Stimulated activated naive CD8-positive, alpha-beta T cell treated with anti-CD3 and anti-CD28 coated beads, Interleukin-15, Interleukin-2, amounts not matched to agents 100 ng/mL and 50 ng/mL, for 24 hours (primary cell): ENCODE measurements at regions not wholly inside any gene's neighbourhood (a gene's known extent, or its start where the extent isn't known, plus 50 kb on each side); places are given as distances from the start of the nearest gene placed in this dataset.

ENCODE experiments used
- H3K27ac Mint-ChIP-seq: one replicate; pipeline ENCODE4 v1.8.0; 2021; ENCODE audit warnings: mild to moderate bottlenecking, mixed read lengths
- H3K27me3 Mint-ChIP-seq: one replicate; pipeline ENCODE4 v1.8.0; 2021; ENCODE audit warnings: mixed read lengths
- H3K36me3 Mint-ChIP-seq: one replicate; pipeline ENCODE4 v1.8.0; 2021; ENCODE audit warnings: low read depth, mixed read lengths
- H3K4me1 Mint-ChIP-seq: one replicate; pipeline ENCODE4 v1.8.0; 2021; ENCODE audit warnings: low read depth, mixed read lengths
- H3K4me3 Mint-ChIP-seq: one replicate; pipeline ENCODE4 v1.8.0; 2021; ENCODE audit warnings: mild to moderate bottlenecking, mixed read lengths
- H3K9me3 Mint-ChIP-seq: one replicate; pipeline ENCODE4 v1.8.0; 2021; ENCODE audit warnings: mixed read lengths

- Mint-ChIP-seq H3K27ac (no peak overlapping the region), H3K9me3 (peaks cover 6% of the 10 kb centered on the region), H3K4me3 (no peak overlapping the region), H3K36me3 (no peaks in the 10 kb centered on the region), H3K4me1 (no peaks in the 10 kb centered on the region), H3K27me3 (no peaks in the 10 kb centered on the region)
These were observed 228.2 kb upstream of the ZPLD1 start for GRCh38 chr3:102206511-102207031.

GRCh38 chr3:102207151-102207571, 227.7 kb upstream of the ZPLD1 start:
- no peaks in the 10 kb centered on the region for H3K27me3 Mint-ChIP-seq
- H3K4me3 Mint-ChIP-seq: no peak overlapping the region
- H3K9me3 Mint-ChIP-seq: peaks cover 6% of the 10 kb centered on the region
- H3K36me3 Mint-ChIP-seq: no peaks in the 10 kb centered on the region
- no peaks in the 10 kb centered on the region for H3K4me1 Mint-ChIP-seq
- H3K27ac Mint-ChIP-seq: no peak overlapping the region

GRCh38 chr3:102215166-102215565, 219.6 kb upstream of the ZPLD1 start:
- no peak overlapping the region for H3K27ac Mint-ChIP-seq
- peaks cover 6% of the 10 kb centered on the region for H3K4me1 Mint-ChIP-seq
- H3K9me3 Mint-ChIP-seq: no peaks in the 10 kb centered on the region
- no peak overlapping the region for H3K4me3 Mint-ChIP-seq
- no peaks in the 10 kb centered on the region for H3K27me3 Mint-ChIP-seq
- H3K36me3 Mint-ChIP-seq: no peaks in the 10 kb centered on the region

- H3K9me3 Mint-ChIP-seq: no peaks in the 10 kb centered on the region
- peaks cover 35% of the 10 kb centered on the region for H3K4me1 Mint-ChIP-seq
- peaks cover 4% of the 10 kb centered on the region for H3K27me3 Mint-ChIP-seq
- H3K36me3 Mint-ChIP-seq: no peaks in the 10 kb centered on the region
- peak overlapping the region; percentile 27 for H3K4me3 Mint-ChIP-seq
- peak overlapping the region; percentile 28 for H3K27ac Mint-ChIP-seq
These were observed 211.7 kb upstream of the ZPLD1 start for GRCh38 chr3:102223132-102223531.

DNA sequence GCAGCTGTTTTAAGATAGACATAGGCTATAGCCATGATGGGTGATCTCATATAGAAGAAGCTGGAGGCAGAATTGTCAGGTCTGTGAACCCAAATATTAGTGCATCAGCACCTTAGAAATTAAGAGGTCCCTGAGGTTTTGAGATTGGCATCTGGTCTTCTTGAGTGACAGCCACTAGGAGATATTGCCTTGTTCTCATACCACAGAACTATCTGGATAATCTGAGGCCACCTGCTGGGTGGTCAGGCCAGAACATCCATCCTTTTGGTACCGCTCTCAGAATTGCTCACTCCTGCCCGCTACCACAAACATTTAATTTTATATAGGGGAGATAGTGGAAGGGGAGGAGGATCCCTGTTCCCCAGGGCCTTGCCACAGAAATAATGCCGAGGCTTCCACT, 210.6 kb upstream of the ZPLD1 start:
- Mint-ChIP-seq H3K27me3 (peaks cover 6% of the 10 kb centered on the region), H3K4me1 (peaks cover 37% of the 10 kb centered on the region), H3K27ac (peak overlapping the region; percentile 28), H3K36me3 (no peaks in the 10 kb centered on the region), H3K4me3 (no peak overlapping the region), H3K9me3 (no peaks in the 10 kb centered on the region)

DNA sequence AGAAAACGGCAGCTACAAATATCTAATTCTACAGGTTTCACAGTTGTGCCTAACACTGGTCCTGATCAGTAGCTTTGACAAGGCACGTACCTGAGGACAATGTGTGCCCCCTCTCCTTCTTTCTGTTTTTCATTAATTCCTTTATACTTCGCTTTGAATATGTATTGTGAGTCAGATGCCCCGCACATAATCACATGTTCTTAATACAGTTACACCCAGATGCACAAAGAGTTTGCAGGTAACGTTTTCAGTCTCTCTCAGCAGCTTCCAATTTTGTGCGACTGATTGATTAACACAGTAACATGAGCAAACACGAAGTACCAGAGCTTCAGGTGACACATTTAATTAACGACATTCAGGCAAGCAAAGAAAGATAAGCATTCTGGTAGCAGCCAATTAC, 209.8 kb upstream of the ZPLD1 start:
- H3K4me3 Mint-ChIP-seq: no peak overlapping the region
- H3K36me3 Mint-ChIP-seq: no peaks in the 10 kb centered on the region
- no peaks in the 10 kb centered on the region for H3K9me3 Mint-ChIP-seq
- H3K27me3 Mint-ChIP-seq: peaks cover 6% of the 10 kb centered on the region
- no peak overlapping the region for H3K27ac Mint-ChIP-seq
- peaks cover 40% of the 10 kb centered on the region for H3K4me1 Mint-ChIP-seq

DNA sequence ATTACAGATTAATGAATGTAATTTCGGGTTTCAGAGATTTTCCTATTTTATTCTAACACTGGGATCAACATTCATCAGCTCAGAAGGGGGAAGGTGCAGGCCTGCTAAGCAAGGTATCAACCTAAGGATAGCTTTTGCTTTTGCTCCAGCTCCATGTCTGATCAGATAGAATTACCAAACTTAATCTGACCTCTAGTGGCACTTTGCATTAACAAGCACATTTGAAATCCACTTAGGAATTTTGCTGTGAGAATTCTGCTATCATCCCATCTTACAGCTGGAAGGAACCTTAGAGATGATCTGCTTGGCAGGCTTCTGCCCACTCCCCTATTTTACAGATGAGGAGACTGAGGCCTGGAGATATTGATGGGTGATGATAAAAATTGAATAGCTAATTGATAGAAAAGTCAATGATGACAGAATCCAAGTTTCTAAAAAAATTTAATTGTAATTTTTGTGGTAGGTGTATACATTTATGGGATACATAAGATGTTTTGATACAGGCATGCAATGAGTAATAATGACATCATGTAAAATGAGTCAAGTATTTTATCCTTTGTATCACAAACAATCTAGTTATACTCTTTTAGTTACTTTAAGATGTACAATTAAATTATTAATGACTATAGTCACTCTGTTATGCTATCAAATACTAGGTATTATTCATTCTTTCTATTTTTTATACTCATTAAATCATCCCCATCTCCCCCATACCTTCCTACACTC, 209.2 kb upstream of the ZPLD1 start:
- Mint-ChIP-seq H3K9me3 (no peaks in the 10 kb centered on the region), H3K27me3 (peaks cover 6% of the 10 kb centered on the region), H3K27ac (no peak overlapping the region), H3K4me1 (peaks cover 40% of the 10 kb centered on the region), H3K36me3 (no peaks in the 10 kb centered on the region), H3K4me3 (no peak overlapping the region)

DNA sequence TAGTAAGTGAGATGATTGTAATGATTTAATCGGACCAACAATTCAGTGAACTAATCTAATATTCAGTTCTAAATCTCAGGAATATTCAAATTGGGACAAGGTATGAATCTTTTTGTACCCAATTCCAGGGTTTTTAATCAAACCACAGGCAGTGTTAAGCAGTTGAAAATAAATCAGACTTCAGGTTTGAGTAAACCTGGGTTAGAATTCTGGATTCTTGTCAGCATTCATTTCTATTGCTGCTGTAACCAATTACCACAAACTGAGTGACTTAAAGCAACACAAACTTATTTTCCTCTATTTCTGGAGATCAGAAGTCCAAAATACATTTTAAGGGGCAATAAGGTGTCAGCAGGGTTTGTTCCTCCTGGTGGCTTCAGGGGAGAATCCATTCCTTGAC, 208.4 kb upstream of the ZPLD1 start:
- Mint-ChIP-seq H3K27me3 (peaks cover 6% of the 10 kb centered on the region), H3K4me3 (no peak overlapping the region), H3K27ac (no peak overlapping the region), H3K4me1 (peaks cover 40% of the 10 kb centered on the region), H3K9me3 (no peaks in the 10 kb centered on the region), H3K36me3 (no peaks in the 10 kb centered on the region)

DNA sequence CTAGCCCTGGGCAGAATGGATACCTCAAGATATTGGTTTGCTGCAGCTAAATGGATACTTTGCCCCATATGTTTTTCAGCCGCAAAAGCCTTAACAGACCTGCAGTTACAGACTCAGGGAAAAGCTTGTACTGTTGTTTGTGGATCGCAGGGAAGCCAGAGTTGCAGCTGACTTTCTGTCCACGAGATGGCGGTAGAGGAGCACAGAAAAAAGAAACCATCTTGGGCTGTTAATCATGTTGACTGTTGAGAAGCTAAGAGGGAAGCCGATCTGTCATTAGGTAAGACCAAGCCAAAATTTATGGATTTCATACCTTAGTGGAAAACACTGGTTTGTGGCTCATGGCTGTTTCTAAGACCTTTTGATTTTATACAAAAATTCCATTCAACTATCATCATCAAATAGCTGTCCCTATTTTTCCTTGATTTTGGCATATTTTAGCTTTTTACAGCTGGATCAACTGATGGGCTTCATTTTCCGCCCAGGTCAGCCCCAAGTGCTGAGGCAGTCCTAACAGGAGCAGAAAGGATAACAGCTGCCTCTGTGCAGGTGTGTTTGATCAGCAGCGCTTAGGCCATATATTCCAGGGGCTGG, 205.7 kb upstream of the ZPLD1 start:
- no peaks in the 10 kb centered on the region for H3K36me3 Mint-ChIP-seq
- no peak overlapping the region for H3K4me3 Mint-ChIP-seq
- no peak overlapping the region for H3K27ac Mint-ChIP-seq
- H3K4me1 Mint-ChIP-seq: peaks cover 22% of the 10 kb centered on the region
- no peaks in the 10 kb centered on the region for H3K9me3 Mint-ChIP-seq
- H3K27me3 Mint-ChIP-seq: peaks cover 6% of the 10 kb centered on the region

DNA sequence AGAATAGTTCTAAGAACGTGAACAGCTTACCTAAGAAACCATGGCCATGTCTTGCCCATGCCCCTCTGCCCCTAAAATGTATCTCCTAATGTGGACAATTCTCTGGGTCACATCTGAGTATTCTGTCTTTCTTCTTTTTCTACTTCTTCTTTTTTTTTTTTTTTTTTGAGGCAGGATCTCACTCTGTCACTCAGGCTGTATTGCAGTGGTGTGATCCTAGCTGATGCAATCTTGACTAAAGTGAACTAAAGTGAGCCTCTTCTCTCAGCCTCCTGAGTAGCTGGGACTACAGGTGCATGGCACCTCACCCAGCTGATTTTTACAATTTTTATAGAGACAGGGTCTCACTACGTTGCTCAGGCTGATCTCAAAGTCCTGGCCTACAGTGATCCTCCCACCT, 204.8 kb upstream of the ZPLD1 start:
- Mint-ChIP-seq H3K4me1 (peaks cover 20% of the 10 kb centered on the region), H3K27ac (no peak overlapping the region), H3K27me3 (peaks cover 6% of the 10 kb centered on the region), H3K9me3 (no peaks in the 10 kb centered on the region), H3K36me3 (no peaks in the 10 kb centered on the region), H3K4me3 (no peak overlapping the region)

- Mint-ChIP-seq H3K27me3 (no peaks in the 10 kb centered on the region), H3K4me1 (peaks cover 17% of the 10 kb centered on the region), H3K27ac (no peak overlapping the region), H3K36me3 (no peaks in the 10 kb centered on the region), H3K9me3 (no peaks in the 10 kb centered on the region), H3K4me3 (no peak overlapping the region)
These were observed 200.9 kb upstream of the ZPLD1 start for GRCh38 chr3:102233881-102234280.

- Mint-ChIP-seq H3K27ac (no peak overlapping the region), H3K4me3 (no peak overlapping the region), H3K36me3 (no peaks in the 10 kb centered on the region), H3K4me1 (peaks cover 12% of the 10 kb centered on the region), H3K9me3 (no peaks in the 10 kb centered on the region), H3K27me3 (peaks cover 7% of the 10 kb centered on the region)
These were observed 199.1 kb upstream of the ZPLD1 start for GRCh38 chr3:102235679-102236078.

- no peak overlapping the region for H3K27ac Mint-ChIP-seq
- H3K36me3 Mint-ChIP-seq: no peaks in the 10 kb centered on the region
- no peak overlapping the region for H3K4me3 Mint-ChIP-seq
- peaks cover 12% of the 10 kb centered on the region for H3K4me1 Mint-ChIP-seq
- H3K27me3 Mint-ChIP-seq: peaks cover 8% of the 10 kb centered on the region
- no peaks in the 10 kb centered on the region for H3K9me3 Mint-ChIP-seq
These were observed 197.6 kb upstream of the ZPLD1 start for GRCh38 chr3:102237181-102237580.

- no peaks in the 10 kb centered on the region for H3K36me3 Mint-ChIP-seq
- peaks cover 8% of the 10 kb centered on the region for H3K27me3 Mint-ChIP-seq
- no peak overlapping the region for H3K4me3 Mint-ChIP-seq
- peaks cover 12% of the 10 kb centered on the region for H3K4me1 Mint-ChIP-seq
- no peaks in the 10 kb centered on the region for H3K9me3 Mint-ChIP-seq
- H3K27ac Mint-ChIP-seq: no peak overlapping the region
These were observed 197.0 kb upstream of the ZPLD1 start for GRCh38 chr3:102237838-102238237.

GRCh38 chr3:102238362-102238761, 196.5 kb upstream of the ZPLD1 start:
- Mint-ChIP-seq H3K36me3 (no peaks in the 10 kb centered on the region), H3K4me3 (no peak overlapping the region), H3K4me1 (peaks cover 12% of the 10 kb centered on the region), H3K27me3 (peaks cover 8% of the 10 kb centered on the region), H3K9me3 (no peaks in the 10 kb centered on the region), H3K27ac (no peak overlapping the region)

DNA sequence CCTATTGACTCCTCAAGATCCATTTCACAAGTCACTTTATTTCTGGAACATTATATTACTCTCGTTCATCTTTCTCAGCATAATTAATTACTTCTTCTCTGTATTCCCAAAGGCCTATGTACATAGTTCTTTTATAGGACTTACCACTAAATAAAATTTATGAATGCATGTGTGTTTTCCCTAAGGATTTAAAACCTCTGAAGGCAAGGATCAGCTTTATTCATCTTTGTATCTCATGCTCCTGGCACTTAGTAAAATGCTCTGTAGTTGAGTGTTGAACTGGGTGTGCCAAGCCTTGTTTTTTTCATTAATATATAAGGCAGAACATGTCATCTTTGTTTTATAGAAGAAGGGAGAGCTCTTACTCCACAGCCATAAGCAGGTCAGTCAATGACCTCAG, 194.1 kb upstream of the ZPLD1 start:
- Mint-ChIP-seq H3K4me1 (no peaks in the 10 kb centered on the region), H3K27me3 (peaks cover 8% of the 10 kb centered on the region), H3K36me3 (no peaks in the 10 kb centered on the region), H3K27ac (no peak overlapping the region), H3K9me3 (no peaks in the 10 kb centered on the region), H3K4me3 (no peak overlapping the region)
